Fibroblast of lung (primary cell): ENCODE measurements at regions not wholly inside any gene's neighbourhood (a gene's known extent, or its start where the extent isn't known, plus 50 kb on each side); places are given as distances from the start of the nearest gene placed in this dataset.

ENCODE experiments used
- DNase-seq, 2 donors: peaks; one replicate each; pipeline versions ENCODE4 v3.0.0 to v3.0.0-alpha.2; 2010; ENCODE audit warnings: low read depth in 2 of 2
- H2AFZ ChIP-seq: 2 replicates; pipeline ENCODE4 v1.5.1; 2012; ENCODE audit warnings: low read length, control low read depth, inconsistent platforms
- H3K27ac ChIP-seq: 2 replicates; pipeline ENCODE4 v1.5.1; 2011; ENCODE audit warnings: low read length, control low read depth; ENCODE audit not compliant: insufficient read depth
- H3K27me3 ChIP-seq: 2 replicates; pipeline ENCODE4 v1.5.1; 2011; ENCODE audit warnings: mild to moderate bottlenecking, low read length; ENCODE audit not compliant: control insufficient read depth, insufficient read depth
- H3K36me3 ChIP-seq: 2 replicates; pipeline ENCODE4 v1.5.1; 2011; ENCODE audit warnings: low read length; ENCODE audit not compliant: control insufficient read depth, insufficient read depth
- H3K4me1 ChIP-seq: 2 replicates; pipeline ENCODE4 v1.5.1; 2011; ENCODE audit warnings: low read length; ENCODE audit not compliant: control insufficient read depth, insufficient read depth; ENCODE audit errors: extremely low read depth
- H3K4me2 ChIP-seq: 2 replicates; pipeline ENCODE4 v1.5.1; 2011; ENCODE audit warnings: low read length, control low read depth; ENCODE audit not compliant: insufficient read depth; ENCODE audit errors: extremely low read depth
- H3K4me3 ChIP-seq, 4 experiments: fragments of 200-600 bp in 1 of 4; sonication (generic) in 1 of 4; replicated peaks in 1 of 4; 2 replicates each; pipeline ENCODE4 v1.5.1; 2011 to 2016; ENCODE audit warnings: low read length in 4 of 4, low read depth in 3 of 4, mild to moderate bottlenecking in 3 of 4, control low read depth in 2 of 4, inconsistent platforms in 1 of 4, mixed read lengths in 1 of 4; ENCODE audit not compliant: insufficient read depth in 1 of 4; ENCODE audit errors: control extremely low read depth in 1 of 4
- H3K79me2 ChIP-seq: 2 replicates; pipeline ENCODE4 v1.5.1; 2012; ENCODE audit warnings: mild to moderate bottlenecking, low read length, inconsistent platforms; ENCODE audit not compliant: control insufficient read depth, insufficient read depth
- H3K9ac ChIP-seq: 2 replicates; pipeline ENCODE4 v1.5.1; 2011; ENCODE audit warnings: mild to moderate bottlenecking, low read length, control low read depth; ENCODE audit not compliant: insufficient read depth
- H3K9me3 ChIP-seq: 2 replicates; pipeline ENCODE4 v1.5.1; 2012; ENCODE audit warnings: low read depth, low read length; ENCODE audit not compliant: control insufficient read depth, insufficient read depth
- H4K20me1 ChIP-seq: 2 replicates; pipeline ENCODE4 v1.5.1; 2011; ENCODE audit warnings: low read length; ENCODE audit not compliant: control insufficient read depth, insufficient read depth; ENCODE audit errors: extremely low read depth
- EZH2 ChIP-seq: IDR thresholded peaks from 2 replicates; pipeline ENCODE4 v1.5.1; 2012; ENCODE audit warnings: low read length, control low read depth, mild to moderate bottlenecking; ENCODE audit errors: missing control alignments
- TF ChIP-seq, protein P1 (sequence below), 2 donors: IDR thresholded peaks in 1 of 2; conservative IDR thresholded peaks in 1 of 2; 1 replicate in 1 of 2; 2 replicates in 1 of 2; pipeline ENCODE4 v1.5.1; 2011 to 2012; ENCODE audit warnings: low read length in 2 of 2, control low read depth in 1 of 2, inconsistent platforms in 1 of 2, low read depth in 1 of 2, mild to moderate bottlenecking in 1 of 2

DNA sequence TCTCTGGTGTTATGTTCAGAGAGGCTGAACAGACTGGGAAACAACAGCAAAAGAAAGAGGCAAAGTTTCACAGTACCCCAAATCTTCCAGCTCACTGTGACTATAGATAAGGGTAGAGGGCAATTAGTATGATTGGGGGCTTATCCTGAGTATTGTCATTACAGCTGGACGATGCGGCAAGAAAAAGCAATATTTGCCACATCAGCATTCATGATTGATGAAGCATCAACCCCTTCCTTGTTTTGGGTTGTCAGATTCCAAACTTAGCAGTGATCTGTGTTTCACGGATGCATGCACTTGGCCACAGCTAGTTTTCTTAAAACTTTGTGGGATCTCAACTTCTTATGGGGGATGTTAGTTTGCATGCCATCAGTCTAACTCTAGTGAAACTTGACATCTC, 348.8 kb upstream of the SLITRK5 start:
- no peaks in the 10 kb centered on the region for H3K27me3 ChIP-seq

DNA sequence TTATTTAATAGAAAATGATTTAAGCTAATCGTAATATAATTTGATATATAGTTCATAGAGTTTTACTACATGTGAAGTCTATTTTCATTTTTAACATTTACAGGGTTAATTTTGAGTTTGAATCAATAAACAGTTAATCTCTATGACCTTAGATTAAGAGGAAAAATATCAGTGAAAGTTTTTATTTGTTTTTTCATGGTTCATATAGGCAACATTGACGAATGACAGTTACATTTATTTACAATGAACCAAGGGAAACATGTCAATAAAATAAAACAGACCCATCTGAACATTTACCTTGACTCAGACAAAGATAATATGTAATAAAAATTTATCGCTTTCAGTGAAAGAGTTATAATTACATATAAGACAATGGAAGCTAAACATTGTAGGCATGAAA, 346.6 kb upstream of the SLITRK5 start:
- DNase-seq = no peak
- no peaks in the 10 kb centered on the region for H3K9me3 ChIP-seq
- TF ChIP-seq, protein P1, sequence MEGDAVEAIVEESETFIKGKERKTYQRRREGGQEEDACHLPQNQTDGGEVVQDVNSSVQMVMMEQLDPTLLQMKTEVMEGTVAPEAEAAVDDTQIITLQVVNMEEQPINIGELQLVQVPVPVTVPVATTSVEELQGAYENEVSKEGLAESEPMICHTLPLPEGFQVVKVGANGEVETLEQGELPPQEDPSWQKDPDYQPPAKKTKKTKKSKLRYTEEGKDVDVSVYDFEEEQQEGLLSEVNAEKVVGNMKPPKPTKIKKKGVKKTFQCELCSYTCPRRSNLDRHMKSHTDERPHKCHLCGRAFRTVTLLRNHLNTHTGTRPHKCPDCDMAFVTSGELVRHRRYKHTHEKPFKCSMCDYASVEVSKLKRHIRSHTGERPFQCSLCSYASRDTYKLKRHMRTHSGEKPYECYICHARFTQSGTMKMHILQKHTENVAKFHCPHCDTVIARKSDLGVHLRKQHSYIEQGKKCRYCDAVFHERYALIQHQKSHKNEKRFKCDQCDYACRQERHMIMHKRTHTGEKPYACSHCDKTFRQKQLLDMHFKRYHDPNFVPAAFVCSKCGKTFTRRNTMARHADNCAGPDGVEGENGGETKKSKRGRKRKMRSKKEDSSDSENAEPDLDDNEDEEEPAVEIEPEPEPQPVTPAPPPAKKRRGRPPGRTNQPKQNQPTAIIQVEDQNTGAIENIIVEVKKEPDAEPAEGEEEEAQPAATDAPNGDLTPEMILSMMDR (conservative IDR thresholded peaks at IDR 0.05 in 1 of 2, IDR thresholded peaks at IDR 0.05 in 1 of 2; ENCODE audit: low read depth in 1 of 2, low read length in 2 of 2) = no peak
- no peak for TF ChIP-seq EZH2
- H3K27me3 ChIP-seq = no peaks in the 10 kb centered on the region
- no peak overlapping the region for H3K9ac ChIP-seq
- no peaks in the 10 kb centered on the region for H3K79me2 ChIP-seq
- no peaks in the 10 kb centered on the region for H3K4me1 ChIP-seq
- H3K4me3 ChIP-seq = no peak overlapping the region
- H3K36me3 ChIP-seq = no peaks in the 10 kb centered on the region
- no peak overlapping the region for H3K4me2 ChIP-seq
- H3K27ac ChIP-seq = no peak overlapping the region
- no peak overlapping the region for H2AFZ ChIP-seq
- H4K20me1 ChIP-seq = no peaks in the 10 kb centered on the region

More for the DNA sequence above, 348.8 kb upstream of the SLITRK5 start:
- H3K4me2 ChIP-seq = no peak overlapping the region
- H3K9ac ChIP-seq = no peak overlapping the region
- H3K27ac ChIP-seq = no peak overlapping the region
- no peak for TF ChIP-seq EZH2
- TF ChIP-seq, protein P1 (conservative IDR thresholded peaks at IDR 0.05 in 1 of 2, IDR thresholded peaks at IDR 0.05 in 1 of 2; ENCODE audit: low read depth in 1 of 2, low read length in 2 of 2) = no peak
- H3K79me2 ChIP-seq = no peaks in the 10 kb centered on the region
- H4K20me1 ChIP-seq = no peaks in the 10 kb centered on the region
- no peaks in the 10 kb centered on the region for H3K4me1 ChIP-seq
- H2AFZ ChIP-seq = no peak overlapping the region
- DNase-seq = no peak
- H3K4me3 ChIP-seq = no peak overlapping the region
- H3K9me3 ChIP-seq = no peaks in the 10 kb centered on the region
- no peaks in the 10 kb centered on the region for H3K36me3 ChIP-seq

DNA sequence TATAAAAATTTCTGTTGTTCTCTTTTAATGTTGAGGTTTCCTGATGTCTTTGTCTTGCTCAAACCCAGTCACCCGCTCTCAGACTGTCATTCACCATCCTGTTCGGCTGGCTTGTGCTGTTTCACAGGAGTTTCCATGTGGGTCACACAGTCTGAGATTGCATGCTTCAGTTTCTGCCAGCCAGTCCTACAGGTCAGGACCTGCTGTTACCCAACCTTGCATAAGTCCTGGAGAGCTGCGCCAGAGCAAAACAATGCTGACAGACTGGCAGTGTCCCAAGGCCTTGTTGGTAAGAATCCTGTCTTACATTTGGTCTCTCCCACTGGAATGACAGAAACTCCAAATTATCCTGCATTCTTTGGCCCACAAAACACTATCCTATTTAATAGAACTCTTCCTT, 340.0 kb upstream of the SLITRK5 start:
- H2AFZ ChIP-seq = no peak overlapping the region
- no peaks in the 10 kb centered on the region for H4K20me1 ChIP-seq
- no peaks in the 10 kb centered on the region for H3K79me2 ChIP-seq
- peak; percentile 30 to 74 for DNase-seq
- no peak overlapping the region for H3K4me2 ChIP-seq
- TF ChIP-seq EZH2 = no peak
- H3K36me3 ChIP-seq = no peaks in the 10 kb centered on the region
- H3K27ac ChIP-seq = no peak overlapping the region
- no peak overlapping the region for H3K4me3 ChIP-seq
- H3K9me3 ChIP-seq = no peaks in the 10 kb centered on the region
- no peaks in the 10 kb centered on the region for H3K4me1 ChIP-seq
- no peaks in the 10 kb centered on the region for H3K27me3 ChIP-seq
- H3K9ac ChIP-seq = no peak overlapping the region

DNA sequence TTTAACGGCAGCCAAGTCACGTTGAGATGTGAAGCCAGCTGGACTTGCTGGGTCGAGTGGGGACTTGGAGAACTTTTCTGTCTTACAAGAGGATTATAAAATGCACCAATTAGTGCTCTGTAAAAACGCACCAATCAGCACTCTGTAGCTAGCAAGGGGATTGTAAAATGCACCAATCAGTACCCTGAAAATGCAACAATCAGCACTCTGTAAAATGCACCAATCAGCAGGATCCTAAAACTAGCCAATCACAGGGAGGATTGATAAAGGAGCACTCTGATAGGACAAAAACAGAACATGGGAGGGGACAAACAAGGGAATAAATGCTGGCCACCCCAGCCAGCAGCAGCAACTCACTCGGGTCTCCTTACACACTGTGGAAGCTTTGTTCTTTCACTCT, 337.6 kb upstream of the SLITRK5 start:
- no peaks in the 10 kb centered on the region for H3K36me3 ChIP-seq
- no peaks in the 10 kb centered on the region for H4K20me1 ChIP-seq
- TF ChIP-seq, protein P1 (conservative IDR thresholded peaks at IDR 0.05 in 1 of 2, IDR thresholded peaks at IDR 0.05 in 1 of 2; ENCODE audit: low read depth in 1 of 2, low read length in 2 of 2) = no peak
- TF ChIP-seq EZH2 = no peak
- no peak overlapping the region for H3K9ac ChIP-seq
- DNase-seq = no peak
- H3K79me2 ChIP-seq = no peaks in the 10 kb centered on the region
- H2AFZ ChIP-seq = no peak overlapping the region
- H3K27ac ChIP-seq = no peak overlapping the region
- H3K27me3 ChIP-seq = no peaks in the 10 kb centered on the region
- no peaks in the 10 kb centered on the region for H3K9me3 ChIP-seq
- no peaks in the 10 kb centered on the region for H3K4me1 ChIP-seq
- H3K4me2 ChIP-seq = no peak overlapping the region
- H3K4me3 ChIP-seq = no peak overlapping the region
